ENCODE measurements at regions not wholly inside any gene's neighbourhood (a gene's known extent, or its start where the extent isn't known, plus 50 kb on each side); places are given as distances from the start of the nearest gene placed in this dataset.

- no peaks in the 10 kb centered on the region for H3K27me3 Mint-ChIP-seq (ENCODE audit: low read depth in 3 of 3)
- no peak overlapping the region for H3K4me3 Mint-ChIP-seq
- no peak for DNase-seq
- no peak overlapping the region for H3K27ac Mint-ChIP-seq
- H3K36me3 Mint-ChIP-seq, result no peaks in the 10 kb centered on the region
- peaks cover 4 to 41% (median 19%) of the 10 kb centered on the region in 6 donors for H3K9me3 Mint-ChIP-seq
- H3K4me1 Mint-ChIP-seq, result no peaks in the 10 kb centered on the region
These were observed 1543.1 kb upstream of the IGFBP7 start for GRCh38 chr4:58653251-58653650.

- Mint-ChIP-seq H3K27me3 (ENCODE audit: low read depth in 3 of 3) (peaks cover 0 to 2% (median 0%) of the 10 kb centered on the region in 3 donors), H3K36me3 (no peaks in the 10 kb centered on the region), H3K27ac (no peak overlapping the region), H3K4me3 (no peak overlapping the region), H3K9me3 (peaks cover 3 to 29% (median 8%) of the 10 kb centered on the region in 6 donors), H3K4me1 (no peaks in the 10 kb centered on the region)
- DNase-seq, result no peak
These were observed 1539.0 kb upstream of the IGFBP7 start for GRCh38 chr4:58649226-58649625.

- no peak overlapping the region for H3K4me3 Mint-ChIP-seq
- peaks cover 0 to 3% (median 0%) of the 10 kb centered on the region in 3 donors for H3K36me3 Mint-ChIP-seq
- DNase-seq, result no peak
- no peak overlapping the region for H3K27ac Mint-ChIP-seq
- H3K27me3 Mint-ChIP-seq (ENCODE audit: low read depth in 3 of 3), result peaks cover 0 to 2% (median 0%) of the 10 kb centered on the region in 3 donors
- H3K9me3 Mint-ChIP-seq, result peaks cover 2 to 41% (median 13%) of the 10 kb centered on the region in 6 donors
- H3K4me1 Mint-ChIP-seq, result no peaks in the 10 kb centered on the region
These were observed 1535.9 kb upstream of the IGFBP7 start for GRCh38 chr4:58646126-58646525.

GRCh38 chr4:58644549-58644948 is 1534.4 kb upstream of the IGFBP7 start:
- Mint-ChIP-seq H3K27me3 (ENCODE audit: low read depth in 3 of 3) (peaks cover 0 to 2% (median 0%) of the 10 kb centered on the region in 3 donors), H3K36me3 (peaks cover 0 to 3% (median 0%) of the 10 kb centered on the region in 3 donors), H3K4me1 (no peaks in the 10 kb centered on the region), H3K9me3 (peaks cover 6 to 49% (median 18%) of the 10 kb centered on the region in 6 donors), H3K27ac (no peak overlapping the region), H3K4me3 (no peak overlapping the region)
- no peak for DNase-seq

- H3K4me1 Mint-ChIP-seq, result no peaks in the 10 kb centered on the region
- peaks cover 0 to under 1% (median 0%) of the 10 kb centered on the region in 3 donors for H3K36me3 Mint-ChIP-seq
- H3K9me3 Mint-ChIP-seq, result peaks cover 10 to 30% (median 16%) of the 10 kb centered on the region in 6 donors
- H3K27me3 Mint-ChIP-seq (ENCODE audit: low read depth in 3 of 3), result no peaks in the 10 kb centered on the region
- H3K27ac Mint-ChIP-seq, result no peak overlapping the region
- DNase-seq, result no peak
- H3K4me3 Mint-ChIP-seq, result no peak overlapping the region
These were observed 1526.2 kb upstream of the IGFBP7 start for GRCh38 chr4:58636381-58636780.

- no peaks in the 10 kb centered on the region for H3K27me3 Mint-ChIP-seq (ENCODE audit: low read depth in 3 of 3)
- peaks cover 7 to 46% (median 22%) of the 10 kb centered on the region in 6 donors for H3K9me3 Mint-ChIP-seq
These were observed 1507.0 kb upstream of the IGFBP7 start for GRCh38 chr4:58617226-58617625.

GRCh38 chr4:58611012-58611411 is 1500.8 kb upstream of the IGFBP7 start:
- Mint-ChIP-seq H3K9me3 (peaks cover 2 to 32% (median 15%) of the 10 kb centered on the region in 6 donors), H3K4me3 (no peak overlapping the region), H3K4me1 (no peaks in the 10 kb centered on the region), H3K27ac (no peak overlapping the region), H3K36me3 (no peaks in the 10 kb centered on the region), H3K27me3 (ENCODE audit: low read depth in 3 of 3) (peaks cover 0 to 4% (median 0%) of the 10 kb centered on the region in 3 donors)
- no peak for DNase-seq

More at GRCh38 chr4:58617226-58617625, 1507.0 kb upstream of the IGFBP7 start:
- Mint-ChIP-seq H3K4me1 (no peaks in the 10 kb centered on the region), H3K36me3 (peaks cover 0 to 3% (median 0%) of the 10 kb centered on the region in 3 donors), H3K27ac (no peak overlapping the region), H3K4me3 (no peak overlapping the region)
- DNase-seq, result no peak

- no peak for DNase-seq
- Mint-ChIP-seq H3K27me3 (ENCODE audit: low read depth in 3 of 3) (peaks cover 0 to 3% (median 0%) of the 10 kb centered on the region in 3 donors), H3K4me1 (no peaks in the 10 kb centered on the region), H3K36me3 (no peaks in the 10 kb centered on the region), H3K4me3 (no peak overlapping the region), H3K9me3 (peaks cover 2 to 42% (median 13%) of the 10 kb centered on the region in 6 donors), H3K27ac (no peak overlapping the region)
These were observed 1496.1 kb upstream of the IGFBP7 start for GRCh38 chr4:58606303-58606702.

GRCh38 chr4:58603951-58604350 is 1493.8 kb upstream of the IGFBP7 start:
- H3K4me1 Mint-ChIP-seq, result no peaks in the 10 kb centered on the region
- H3K27me3 Mint-ChIP-seq (ENCODE audit: low read depth in 3 of 3), result peaks cover 0 to 3% (median 0%) of the 10 kb centered on the region in 3 donors
- H3K4me3 Mint-ChIP-seq, result no peak overlapping the region
- no peak overlapping the region for H3K27ac Mint-ChIP-seq
- H3K9me3 Mint-ChIP-seq, result peaks cover 2 to 41% (median 14%) of the 10 kb centered on the region in 6 donors
- peaks cover 0 to 5% (median 0%) of the 10 kb centered on the region in 3 donors for H3K36me3 Mint-ChIP-seq
- DNase-seq, result no peak

- no peak for DNase-seq
- Mint-ChIP-seq H3K9me3 (peaks cover 2 to 40% (median 14%) of the 10 kb centered on the region in 6 donors), H3K27me3 (ENCODE audit: low read depth in 3 of 3) (peaks cover 0 to 3% (median 0%) of the 10 kb centered on the region in 3 donors), H3K36me3 (peaks cover 0 to 5% (median 0%) of the 10 kb centered on the region in 3 donors), H3K27ac (no peak overlapping the region), H3K4me1 (no peaks in the 10 kb centered on the region), H3K4me3 (no peak overlapping the region)
These were observed 1492.7 kb upstream of the IGFBP7 start for GRCh38 chr4:58602731-58603359.

GRCh38 chr4:58602022-58602421 is 1491.8 kb upstream of the IGFBP7 start:
- Mint-ChIP-seq H3K27ac (no peak overlapping the region), H3K27me3 (ENCODE audit: low read depth in 3 of 3) (peaks cover 0 to 3% (median 0%) of the 10 kb centered on the region in 3 donors), H3K36me3 (peaks cover 0 to 5% (median 0%) of the 10 kb centered on the region in 3 donors), H3K9me3 (peaks cover 2 to 44% (median 15%) of the 10 kb centered on the region in 6 donors), H3K4me3 (no peak overlapping the region), H3K4me1 (no peaks in the 10 kb centered on the region)
- DNase-seq, result no peak

GRCh38 chr4:58600290-58600689 is 1490.1 kb upstream of the IGFBP7 start:
- no peak for DNase-seq
- Mint-ChIP-seq H3K27me3 (ENCODE audit: low read depth in 3 of 3) (peaks cover 0 to 3% (median 0%) of the 10 kb centered on the region in 3 donors), H3K36me3 (peaks cover 0 to 5% (median 0%) of the 10 kb centered on the region in 3 donors), H3K27ac (no peak overlapping the region), H3K4me3 (no peak overlapping the region), H3K4me1 (no peaks in the 10 kb centered on the region), H3K9me3 (peaks cover 0 to 43% (median 18%) of the 10 kb centered on the region in 6 donors)

GRCh38 chr4:58590722-58591121 is 1480.5 kb upstream of the IGFBP7 start:
- H3K9me3 Mint-ChIP-seq, result peaks cover 0 to 41% (median 6%) of the 10 kb centered on the region in 6 donors
- no peaks in the 10 kb centered on the region for H3K36me3 Mint-ChIP-seq
- peaks cover 0 to 2% (median 2%) of the 10 kb centered on the region in 3 donors for H3K27me3 Mint-ChIP-seq (ENCODE audit: low read depth in 3 of 3)
- no peak for DNase-seq
- H3K27ac Mint-ChIP-seq, result no peak overlapping the region
- H3K4me3 Mint-ChIP-seq, result no peak overlapping the region
- H3K4me1 Mint-ChIP-seq, result no peaks in the 10 kb centered on the region

GRCh38 chr4:58587856-58588255 is 1477.7 kb upstream of the IGFBP7 start:
- H3K36me3 Mint-ChIP-seq, result no peaks in the 10 kb centered on the region
- H3K27ac Mint-ChIP-seq, result no peak overlapping the region
- peaks cover 3 to 44% (median 16%) of the 10 kb centered on the region in 6 donors for H3K9me3 Mint-ChIP-seq
- no peak for DNase-seq
- no peaks in the 10 kb centered on the region for H3K27me3 Mint-ChIP-seq (ENCODE audit: low read depth in 3 of 3)
- H3K4me3 Mint-ChIP-seq, result no peak overlapping the region
- H3K4me1 Mint-ChIP-seq, result no peaks in the 10 kb centered on the region

Measured in immature natural killer cell (primary cell).